GM23248 (cell line): ENCODE measurements at regions not wholly inside any gene's neighbourhood (a gene's known extent, or its start where the extent isn't known, plus 50 kb on each side); places are given as distances from the start of the nearest gene placed in this dataset.

Source experiments
- EZH2 ChIP-seq: fragments of 200-600 bp; sonication (generic); IDR thresholded peaks from 2 replicates; pipeline ENCODE4 v1.6.1; 2018; ENCODE audit warnings: antibody characterized with exemption, mild to moderate bottlenecking; ENCODE audit not compliant: insufficient read depth, poor library complexity, severe bottlenecking
- EZH2phosphoT487 ChIP-seq: fragments of 200-600 bp; sonication (generic); IDR thresholded peaks from 2 replicates; pipeline ENCODE4 v1.6.1; 2018; ENCODE audit warnings: antibody characterized with exemption, moderate library complexity, mild to moderate bottlenecking, low read depth; ENCODE audit not compliant: insufficient read depth

DNA sequence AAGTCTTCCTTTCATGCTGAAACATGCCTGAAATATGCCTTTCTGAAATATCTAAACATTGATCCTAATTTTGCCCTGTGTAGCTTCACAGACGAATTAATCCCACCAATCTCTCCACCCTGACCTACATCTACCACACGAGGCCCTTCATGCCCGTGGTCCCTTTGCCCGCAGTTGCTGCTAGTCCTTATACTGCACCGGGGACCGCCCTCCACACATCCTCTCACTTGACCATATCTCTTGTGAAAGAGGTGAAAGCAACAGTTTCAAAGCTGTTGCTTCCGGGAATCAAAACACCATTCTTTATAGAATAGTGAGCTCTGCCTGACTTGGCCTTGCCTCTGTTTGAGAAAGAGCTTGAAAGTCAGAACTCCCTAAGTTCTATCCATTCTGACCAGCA, 499.5 kb downstream of the NTRK3 start:
- TF ChIP-seq EZH2 (no peak), EZH2phosphoT487 (no peak)
